NB4 (cell line): ENCODE measurements at regions not wholly inside any gene's neighbourhood (a gene's known extent, or its start where the extent isn't known, plus 50 kb on each side); places are given as distances from the start of the nearest gene placed in this dataset.

Experiments
- MYC ChIP-seq: IDR thresholded peaks from 2 replicates; pipeline ENCODE4 v1.6.1; 2011; ENCODE audit warnings: low read depth, low read length
- POLR2A ChIP-seq: IDR thresholded peaks from 2 replicates; pipeline ENCODE4 v1.6.1; 2011; ENCODE audit warnings: mild to moderate bottlenecking; ENCODE audit not compliant: insufficient read length; ENCODE audit errors: extremely low read depth
- TF ChIP-seq, protein P1 (sequence below): IDR thresholded peaks from one replicate; pipeline ENCODE4 v1.5.1; 2012; ENCODE audit warnings: low read depth, low read length
- TF ChIP-seq, protein P2 (sequence below): IDR thresholded peaks from 2 replicates; pipeline ENCODE4 v1.6.1; 2011; ENCODE audit warnings: low read depth, low read length

DNA sequence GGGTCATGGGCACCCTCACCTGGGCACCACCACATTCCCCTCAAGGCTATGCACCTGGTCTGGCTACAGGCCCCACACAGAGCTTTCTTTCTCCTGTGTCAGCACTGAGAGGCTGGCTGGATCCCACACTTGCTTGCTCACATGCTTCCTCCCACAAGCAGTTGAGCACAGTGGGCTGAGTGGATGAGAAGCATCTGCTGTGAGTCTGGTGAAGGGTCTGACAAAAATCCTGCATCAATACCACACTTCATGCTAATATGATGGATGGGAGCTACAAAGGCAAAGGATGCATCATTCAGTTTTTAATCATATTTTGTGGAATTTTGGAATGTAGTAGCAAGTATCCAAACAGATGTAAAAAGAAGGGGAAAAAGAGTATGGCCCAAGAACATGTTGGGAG, 830.8 kb upstream of the PTPRD start:
- TF ChIP-seq, protein P1, sequence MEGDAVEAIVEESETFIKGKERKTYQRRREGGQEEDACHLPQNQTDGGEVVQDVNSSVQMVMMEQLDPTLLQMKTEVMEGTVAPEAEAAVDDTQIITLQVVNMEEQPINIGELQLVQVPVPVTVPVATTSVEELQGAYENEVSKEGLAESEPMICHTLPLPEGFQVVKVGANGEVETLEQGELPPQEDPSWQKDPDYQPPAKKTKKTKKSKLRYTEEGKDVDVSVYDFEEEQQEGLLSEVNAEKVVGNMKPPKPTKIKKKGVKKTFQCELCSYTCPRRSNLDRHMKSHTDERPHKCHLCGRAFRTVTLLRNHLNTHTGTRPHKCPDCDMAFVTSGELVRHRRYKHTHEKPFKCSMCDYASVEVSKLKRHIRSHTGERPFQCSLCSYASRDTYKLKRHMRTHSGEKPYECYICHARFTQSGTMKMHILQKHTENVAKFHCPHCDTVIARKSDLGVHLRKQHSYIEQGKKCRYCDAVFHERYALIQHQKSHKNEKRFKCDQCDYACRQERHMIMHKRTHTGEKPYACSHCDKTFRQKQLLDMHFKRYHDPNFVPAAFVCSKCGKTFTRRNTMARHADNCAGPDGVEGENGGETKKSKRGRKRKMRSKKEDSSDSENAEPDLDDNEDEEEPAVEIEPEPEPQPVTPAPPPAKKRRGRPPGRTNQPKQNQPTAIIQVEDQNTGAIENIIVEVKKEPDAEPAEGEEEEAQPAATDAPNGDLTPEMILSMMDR, result no peak
- TF ChIP-seq, protein P2, sequence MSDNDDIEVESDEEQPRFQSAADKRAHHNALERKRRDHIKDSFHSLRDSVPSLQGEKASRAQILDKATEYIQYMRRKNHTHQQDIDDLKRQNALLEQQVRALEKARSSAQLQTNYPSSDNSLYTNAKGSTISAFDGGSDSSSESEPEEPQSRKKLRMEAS, result no peak
- TF ChIP-seq POLR2A (no peak), MYC (no peak)
